ENCODE measurements at regions not wholly inside any gene's neighbourhood (a gene's known extent, or its start where the extent isn't known, plus 50 kb on each side); places are given as distances from the start of the nearest gene placed in this dataset.
A peak's percentile ranks its signal among the peaks of the same experiment; 100 is the strongest.

DNA sequence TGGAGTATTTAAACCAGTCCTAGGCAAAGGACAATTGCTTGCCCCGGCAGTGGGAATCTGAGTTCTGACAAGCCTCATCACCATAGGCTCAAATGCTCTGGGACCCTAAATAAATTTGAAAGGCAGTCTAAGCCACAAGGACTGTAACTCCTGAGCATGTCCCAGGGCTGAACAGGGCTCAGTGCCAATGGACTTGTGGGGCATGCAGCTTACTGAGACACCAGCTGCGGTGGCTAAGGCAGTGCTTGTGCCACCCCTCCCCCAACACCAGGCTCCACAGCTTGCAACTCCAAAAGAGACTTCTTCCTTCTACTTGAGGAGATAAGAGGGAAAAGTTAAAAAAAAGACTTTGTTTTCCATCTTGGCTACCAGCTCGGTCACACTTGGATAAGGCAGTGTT, 289.7 kb upstream of the DCBLD2 start:
- H3K4me3 ChIP-seq: no peak overlapping the region
- DNase-seq: no peak
- H3K9me3 ChIP-seq: peaks cover 3% of the 10 kb centered on the region; the same call in 1 of the 2 replicates
- no peaks in the 10 kb centered on the region for H3K36me3 ChIP-seq
- H3K27me3 ChIP-seq: no peaks in the 10 kb centered on the region

DNA sequence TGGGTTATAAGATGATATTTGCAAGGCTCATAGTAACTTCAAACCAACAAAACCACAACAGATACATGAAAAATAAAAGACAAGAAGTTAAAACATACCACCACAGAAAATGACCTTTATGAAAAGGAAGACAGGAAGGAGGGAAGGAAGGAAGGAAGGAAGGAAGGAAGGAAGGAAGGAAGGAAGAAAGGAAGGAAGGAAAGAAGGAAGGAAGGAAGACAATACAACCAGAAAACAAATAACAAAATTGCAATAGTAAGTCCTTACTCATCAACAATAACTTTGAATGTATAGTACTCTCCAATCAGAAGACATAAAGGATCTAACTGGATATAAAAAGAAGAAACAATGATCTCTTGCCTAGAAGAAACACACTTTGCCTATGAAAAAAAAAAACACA, 287.4 kb upstream of the DCBLD2 start:
- H3K36me3 ChIP-seq: no peaks in the 10 kb centered on the region
- H3K27me3 ChIP-seq: no peaks in the 10 kb centered on the region
- 0 out of 2 replicates have a peak, but pooled peaks cover 3% of the 10 kb centered on the region for H3K9me3 ChIP-seq
- DNase-seq: no peak
- no peak overlapping the region for H3K4me3 ChIP-seq

DNA sequence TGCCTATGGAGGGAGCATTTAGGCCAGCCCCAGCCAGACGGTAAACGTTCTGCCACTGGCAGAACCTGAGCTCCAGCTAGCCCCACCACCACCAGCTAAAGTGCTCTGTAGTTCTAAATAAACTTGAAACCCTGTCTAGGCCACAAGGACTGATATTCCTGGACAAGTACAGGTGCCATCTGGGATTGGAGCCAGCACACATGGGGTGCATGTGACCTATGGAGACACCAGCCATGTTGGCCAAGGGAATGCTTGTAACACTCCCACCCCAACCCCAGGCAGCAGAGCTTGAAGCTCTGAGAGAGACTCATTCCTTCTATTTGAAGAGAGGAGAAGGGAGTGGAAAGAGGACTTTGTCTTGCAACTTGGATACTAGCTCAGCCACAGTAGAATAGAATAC, 284.5 kb upstream of the DCBLD2 start:
- H3K27me3 ChIP-seq: no peaks in the 10 kb centered on the region
- H3K9me3 ChIP-seq: no peaks in the 10 kb centered on the region
- H3K36me3 ChIP-seq: no peaks in the 10 kb centered on the region
- no peak overlapping the region for H3K4me3 ChIP-seq
- no peak for DNase-seq

DNA sequence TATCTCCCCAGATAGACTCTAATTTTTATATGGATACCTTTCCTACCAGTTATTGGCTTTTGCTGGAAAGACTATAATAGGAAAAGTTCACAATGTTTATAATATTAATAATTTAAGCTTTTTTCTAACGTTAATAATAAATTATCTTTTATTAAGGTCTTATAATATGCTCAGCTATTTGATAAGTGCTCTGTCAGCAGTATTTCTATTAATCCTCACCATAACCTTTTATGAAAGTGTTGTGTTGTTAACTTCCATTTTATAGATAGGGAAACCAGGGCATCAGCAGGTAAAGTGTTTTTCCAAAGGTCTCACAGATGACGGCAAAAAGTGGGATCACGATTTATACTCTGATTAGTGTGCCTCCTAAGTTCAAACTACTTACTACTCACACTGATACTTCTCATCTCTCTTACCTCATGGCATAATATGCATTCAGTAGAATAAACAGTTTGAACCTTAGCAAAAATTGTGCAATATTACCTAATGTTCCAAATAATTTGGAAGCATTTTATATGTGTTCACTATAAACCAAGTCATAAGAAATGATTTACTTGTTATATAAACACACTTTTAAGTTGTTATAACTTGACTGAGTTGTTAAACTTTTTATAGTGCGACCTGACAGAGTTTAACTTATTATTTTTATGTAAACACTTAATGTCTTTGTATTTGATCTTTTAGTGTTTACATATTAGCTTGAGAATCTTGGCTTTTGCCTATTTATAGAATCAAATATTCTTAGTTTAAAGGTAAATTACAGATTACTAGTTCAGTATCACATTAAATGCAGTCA, 274.9 kb upstream of the DCBLD2 start:
- Histone ChIP-seq H3K4me3 (no peak overlapping the region), H3K27me3 (no peaks in the 10 kb centered on the region), H3K9me3 (no peaks in the 10 kb centered on the region; the same call in 1 of the 2 replicates), H3K36me3 (no peaks in the 10 kb centered on the region)
- DNase-seq: no peak

DNA sequence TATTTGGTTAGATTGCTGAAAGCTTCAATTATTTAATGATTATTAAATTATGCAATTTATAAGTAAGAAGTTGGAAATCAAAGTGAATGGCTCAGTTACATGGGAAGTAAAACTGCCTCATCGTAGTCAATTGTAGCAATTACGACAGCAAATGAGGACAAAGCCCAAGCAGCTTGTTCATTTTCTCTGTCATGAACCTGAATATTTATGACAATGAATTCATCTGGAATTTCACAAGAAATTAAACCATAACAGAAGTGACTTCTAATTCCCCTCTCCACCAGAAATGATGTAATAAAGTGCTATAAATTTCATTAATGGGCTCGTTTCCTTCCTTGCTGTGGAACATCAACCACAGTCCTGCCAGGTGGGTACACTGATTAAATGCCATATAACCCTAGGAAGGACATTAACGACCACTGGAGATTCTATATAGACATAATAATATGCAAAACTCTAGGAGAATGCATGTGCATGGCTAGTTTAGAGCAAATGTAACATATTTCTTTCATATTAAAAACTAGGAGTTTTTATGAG, 273.8 kb upstream of the DCBLD2 start:
- H3K27me3 ChIP-seq: no peaks in the 10 kb centered on the region
- no peaks in the 10 kb centered on the region; the same call in 1 of the 2 replicates for H3K9me3 ChIP-seq
- H3K36me3 ChIP-seq: no peaks in the 10 kb centered on the region
- DNase-seq: no peak
- H3K4me3 ChIP-seq: no peak overlapping the region

DNA sequence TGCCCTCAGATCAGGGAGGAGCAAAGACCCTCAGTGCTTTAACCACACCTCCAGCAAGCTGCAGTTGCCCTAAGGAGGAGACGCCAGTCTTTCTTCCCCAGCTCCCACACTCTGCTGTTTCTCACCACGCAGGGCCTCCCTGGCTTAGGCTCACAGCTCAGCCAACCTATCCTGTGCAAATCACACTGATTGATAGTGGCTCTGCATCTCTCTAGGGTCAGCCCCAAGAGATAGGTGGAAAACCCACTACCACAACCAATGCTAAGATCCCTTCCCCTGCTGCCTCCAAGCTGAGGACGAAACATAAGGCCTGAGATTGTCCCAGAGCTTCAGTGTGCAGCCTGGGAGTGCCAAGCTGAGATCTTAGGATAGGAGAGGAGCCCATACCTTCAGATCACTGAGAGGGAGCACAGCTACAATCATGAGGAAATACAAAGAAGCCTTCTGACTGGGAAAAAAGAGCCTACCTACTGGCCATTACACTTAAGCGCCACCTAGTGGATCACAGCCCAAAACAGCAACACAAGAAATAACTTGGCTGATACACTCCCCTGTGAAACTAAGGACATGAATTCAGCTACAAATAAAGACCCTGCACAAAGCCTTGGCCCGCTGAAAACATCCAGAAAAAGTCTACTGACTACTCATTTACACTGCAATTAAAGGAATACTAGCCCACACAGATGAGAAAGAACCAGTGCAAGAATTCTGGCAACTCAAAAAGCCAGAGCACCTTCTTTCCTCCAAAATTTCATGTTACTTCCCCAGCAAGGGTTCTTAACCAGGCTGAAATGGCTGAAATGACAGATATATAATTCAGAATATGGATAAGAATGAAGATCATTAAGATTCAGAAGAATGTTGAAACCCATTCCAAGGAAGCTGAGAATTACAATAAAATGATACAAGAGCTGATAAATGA, 271.5 kb upstream of the DCBLD2 start:
- no peaks in the 10 kb centered on the region for H3K27me3 ChIP-seq
- peak; percentile 60 for DNase-seq
- no peak overlapping the region for H3K4me3 ChIP-seq

DNA sequence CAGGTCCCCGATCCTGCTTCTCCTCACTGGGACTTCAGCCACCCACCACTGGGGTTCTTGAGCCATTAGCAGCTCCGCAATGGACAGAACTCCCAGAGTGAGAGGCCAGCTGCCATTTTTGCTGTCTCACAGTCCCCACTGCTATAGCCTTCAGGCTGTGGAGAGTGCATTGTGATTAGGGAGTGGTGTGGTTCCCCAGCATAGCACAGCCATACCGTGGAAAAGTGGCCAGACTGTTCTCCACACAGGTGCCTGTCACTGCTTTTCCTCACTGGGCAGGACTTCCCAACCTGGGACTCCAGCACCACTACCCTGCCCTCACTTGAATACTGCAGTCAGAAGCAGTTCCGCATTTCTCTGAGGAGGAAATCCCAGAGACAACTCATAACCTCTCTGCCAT, 270.3 kb upstream of the DCBLD2 start:
- Histone ChIP-seq H3K36me3 (no peaks in the 10 kb centered on the region), H3K27me3 (no peaks in the 10 kb centered on the region), H3K9me3 (no peaks in the 10 kb centered on the region), H3K4me3 (no peak overlapping the region)
- no peak for DNase-seq

More for the DNA sequence above, 271.5 kb upstream of the DCBLD2 start:
- H3K9me3 ChIP-seq: no peaks in the 10 kb centered on the region
- no peaks in the 10 kb centered on the region for H3K36me3 ChIP-seq

DNA sequence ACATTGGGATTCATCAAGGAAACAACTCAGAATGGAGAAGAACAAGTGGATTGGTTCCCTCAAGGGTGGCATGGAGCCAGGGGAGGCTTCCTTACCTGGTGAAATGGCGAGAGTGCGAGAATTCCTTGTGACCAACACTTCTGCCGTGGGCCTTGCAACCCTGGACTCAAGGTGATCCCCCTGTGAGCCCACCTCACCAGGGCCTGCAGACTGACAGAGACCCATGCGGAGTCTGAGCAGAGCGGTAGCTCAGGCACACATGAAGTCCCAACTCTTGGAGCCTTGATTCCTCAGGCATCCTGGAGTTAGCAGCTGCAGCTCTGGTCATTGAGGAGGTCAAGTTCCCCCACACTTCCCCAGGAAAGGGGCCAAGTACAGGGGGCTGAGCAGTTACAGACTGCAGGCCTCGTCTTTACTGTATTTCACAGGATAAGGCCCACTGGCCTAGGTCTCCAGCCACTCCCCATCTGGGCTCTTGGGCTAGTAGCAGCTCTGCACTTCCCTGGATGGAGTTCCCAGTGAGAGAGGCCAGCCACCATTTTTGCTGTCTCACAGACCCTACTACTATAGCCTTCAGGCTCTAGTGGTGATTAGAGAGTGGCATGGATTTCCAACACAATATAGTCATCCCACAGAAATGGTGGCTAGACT, 269.5 kb upstream of the DCBLD2 start:
- Histone ChIP-seq H3K36me3 (no peaks in the 10 kb centered on the region), H3K9me3 (no peaks in the 10 kb centered on the region), H3K4me3 (no peak overlapping the region), H3K27me3 (no peaks in the 10 kb centered on the region)
- no peak for DNase-seq

DNA sequence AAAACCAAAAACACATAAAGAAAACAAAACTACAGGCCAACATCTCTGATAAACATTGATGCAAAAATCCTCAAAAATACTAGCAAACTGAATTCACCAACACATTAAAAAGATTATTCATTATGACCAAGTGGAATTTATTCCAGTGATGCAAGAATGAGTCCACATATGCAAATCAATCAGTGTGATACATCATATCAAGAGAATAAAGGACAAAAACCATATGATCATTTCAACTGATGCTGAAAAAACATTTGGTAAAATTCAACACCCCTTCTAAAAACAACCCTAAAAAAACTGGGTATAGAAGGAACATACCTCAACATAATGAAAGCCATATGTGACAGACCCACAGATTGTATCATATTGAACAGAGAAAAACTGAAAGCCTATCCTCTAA, 265.6 kb upstream of the DCBLD2 start:
- H3K36me3 ChIP-seq: no peaks in the 10 kb centered on the region
- H3K4me3 ChIP-seq: no peak overlapping the region
- no peaks in the 10 kb centered on the region for H3K27me3 ChIP-seq
- DNase-seq: no peak
- H3K9me3 ChIP-seq: no peaks in the 10 kb centered on the region

DNA sequence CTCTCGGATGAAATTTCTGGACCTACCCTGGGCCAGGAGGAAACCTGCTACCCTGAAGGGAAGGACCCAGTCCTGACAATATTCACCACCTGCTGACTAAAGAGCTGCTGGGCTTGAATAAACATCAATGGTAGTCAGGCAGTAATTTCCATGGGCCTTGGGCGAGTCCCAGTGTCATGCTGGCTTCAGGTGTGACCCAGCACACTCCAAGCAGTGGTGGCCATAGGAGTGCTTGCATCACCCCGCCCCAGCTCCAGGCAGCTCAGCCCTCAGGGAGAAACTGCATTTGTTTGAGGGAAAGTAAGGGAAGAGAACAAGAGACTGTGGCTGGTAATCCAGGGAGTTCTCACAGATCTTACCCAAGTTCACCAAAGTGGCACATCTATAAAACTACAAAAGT, 261.8 kb upstream of the DCBLD2 start:
- H3K36me3 ChIP-seq: no peaks in the 10 kb centered on the region
- no peak overlapping the region for H3K4me3 ChIP-seq
- H3K27me3 ChIP-seq: no peaks in the 10 kb centered on the region
- no peak for DNase-seq
- H3K9me3 ChIP-seq: peaks cover 18% of the 10 kb centered on the region

DNA sequence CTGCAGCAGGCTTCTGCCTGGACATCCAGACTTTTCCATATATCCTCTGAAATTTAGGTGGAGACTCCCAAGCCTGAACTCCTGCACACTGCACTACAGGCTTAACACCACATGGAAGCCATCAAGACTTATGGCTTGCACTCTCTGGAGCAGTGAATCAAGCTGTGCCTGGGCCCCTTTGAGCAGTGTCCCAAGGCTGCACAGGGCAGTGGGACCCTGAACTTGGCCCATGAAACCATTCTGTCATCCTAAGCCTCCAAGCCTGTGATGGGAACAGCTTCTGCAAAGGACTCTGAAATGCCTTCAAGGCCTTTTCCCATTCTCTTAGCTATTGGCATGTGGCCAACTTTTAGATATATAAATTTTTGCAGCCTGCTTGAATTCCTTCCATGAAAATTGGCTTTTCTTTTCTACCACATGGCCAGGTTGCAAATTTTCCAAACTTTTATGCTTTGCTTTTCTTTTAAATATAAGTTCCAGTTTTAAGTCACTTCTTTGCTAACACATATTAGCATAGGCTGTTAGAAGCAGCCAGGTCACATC, 257.8 kb upstream of the DCBLD2 start:
- H3K27me3 ChIP-seq: no peaks in the 10 kb centered on the region
- H3K9me3 ChIP-seq: peaks cover 21% of the 10 kb centered on the region
- no peak overlapping the region for H3K4me3 ChIP-seq
- no peak for DNase-seq
- H3K36me3 ChIP-seq: no peaks in the 10 kb centered on the region

DNA sequence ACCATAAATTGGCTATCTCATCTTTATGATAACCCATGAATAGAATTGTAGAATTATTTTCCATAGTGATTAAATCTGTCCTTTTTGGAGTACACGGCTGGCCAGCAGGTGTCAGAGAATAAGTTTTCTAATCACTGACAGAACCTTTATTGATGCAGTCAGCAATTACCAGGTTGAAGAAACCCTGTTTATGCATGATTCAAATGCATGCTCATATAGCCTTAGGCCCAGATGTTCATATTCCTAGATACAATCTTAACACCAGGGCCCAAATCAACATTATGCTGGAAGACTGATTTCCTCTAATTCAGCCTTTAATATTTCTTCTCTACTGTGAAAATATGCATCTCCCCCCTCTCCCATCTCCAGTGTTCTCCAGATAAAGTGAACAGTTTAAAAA, 243.5 kb upstream of the DCBLD2 start:
- Histone ChIP-seq H3K27me3 (no peaks in the 10 kb centered on the region), H3K9me3 (peaks cover 8% of the 10 kb centered on the region), H3K4me3 (no peak overlapping the region), H3K36me3 (no peaks in the 10 kb centered on the region)
- no peak for DNase-seq

DNA sequence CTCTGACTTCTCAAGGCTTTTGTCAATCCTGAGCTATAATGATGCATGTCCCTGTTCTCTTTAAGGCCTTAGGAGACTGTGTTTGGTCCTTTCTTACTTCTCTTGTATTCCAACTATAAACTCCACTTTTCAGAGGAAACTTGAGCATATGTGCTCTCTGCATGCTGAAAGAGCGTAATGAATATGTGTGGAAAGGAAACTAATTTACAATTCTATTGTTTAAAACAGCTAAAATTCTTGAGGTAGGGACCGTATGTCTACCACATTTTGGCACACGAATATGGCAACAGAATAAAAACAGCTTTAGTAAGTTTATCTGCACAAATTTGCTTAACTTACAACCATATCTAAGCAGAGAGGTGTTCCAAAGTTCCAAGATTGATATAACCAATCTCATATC, 242.0 kb upstream of the DCBLD2 start:
- H3K36me3 ChIP-seq: no peaks in the 10 kb centered on the region

DNA sequence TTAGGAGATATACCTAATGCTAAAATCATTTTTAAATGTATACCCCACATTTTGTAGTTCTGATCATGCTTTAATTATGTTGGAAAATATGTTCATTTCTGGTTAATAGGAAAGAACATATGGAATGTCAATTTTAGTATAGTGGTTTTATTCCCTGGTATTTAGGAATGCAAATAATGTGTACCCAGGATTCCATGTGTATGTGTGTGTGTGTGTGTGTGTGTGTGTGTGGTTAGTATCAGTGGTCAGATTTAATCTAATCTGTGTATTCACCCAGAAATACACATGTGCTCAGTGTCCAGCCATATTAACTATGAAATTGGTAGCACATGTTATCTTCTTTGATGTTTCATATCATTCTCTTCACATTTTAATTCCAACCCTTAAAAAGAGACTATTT, 233.5 kb upstream of the DCBLD2 start:
- Histone ChIP-seq H3K36me3 (no peaks in the 10 kb centered on the region), H3K4me3 (no peak overlapping the region), H3K9me3 (peaks cover 2% of the 10 kb centered on the region; the same call in 1 of the 2 replicates), H3K27me3 (no peaks in the 10 kb centered on the region)
- DNase-seq: no peak

More for the DNA sequence above, 242.0 kb upstream of the DCBLD2 start:
- Histone ChIP-seq H3K4me3 (no peak overlapping the region), H3K9me3 (peaks cover 8% of the 10 kb centered on the region), H3K27me3 (no peaks in the 10 kb centered on the region)
- DNase-seq: no peak

DNA sequence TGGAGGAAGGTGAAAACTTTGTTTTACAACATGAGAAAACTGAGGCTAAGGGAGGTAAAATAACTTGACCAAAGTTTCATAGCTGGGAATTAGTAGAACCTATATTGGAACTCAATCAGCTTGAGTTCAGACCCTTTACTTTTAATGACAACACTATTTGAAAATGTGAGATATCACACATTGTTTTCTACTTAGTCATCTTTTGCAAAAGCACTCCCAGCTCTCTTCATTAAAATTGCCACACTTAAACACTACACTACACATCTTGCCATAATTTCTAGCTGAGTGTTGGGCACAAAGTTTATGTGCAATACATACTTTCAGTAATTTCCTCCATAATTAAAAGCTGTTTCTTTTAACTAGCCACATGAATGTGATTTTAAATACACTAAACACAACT, 230.4 kb upstream of the DCBLD2 start:
- Histone ChIP-seq H3K36me3 (no peaks in the 10 kb centered on the region), H3K4me3 (no peak overlapping the region), H3K9me3 (0 out of 2 replicates have a peak, but pooled peaks cover 2% of the 10 kb centered on the region), H3K27me3 (no peaks in the 10 kb centered on the region)
- no peak for DNase-seq

DNA sequence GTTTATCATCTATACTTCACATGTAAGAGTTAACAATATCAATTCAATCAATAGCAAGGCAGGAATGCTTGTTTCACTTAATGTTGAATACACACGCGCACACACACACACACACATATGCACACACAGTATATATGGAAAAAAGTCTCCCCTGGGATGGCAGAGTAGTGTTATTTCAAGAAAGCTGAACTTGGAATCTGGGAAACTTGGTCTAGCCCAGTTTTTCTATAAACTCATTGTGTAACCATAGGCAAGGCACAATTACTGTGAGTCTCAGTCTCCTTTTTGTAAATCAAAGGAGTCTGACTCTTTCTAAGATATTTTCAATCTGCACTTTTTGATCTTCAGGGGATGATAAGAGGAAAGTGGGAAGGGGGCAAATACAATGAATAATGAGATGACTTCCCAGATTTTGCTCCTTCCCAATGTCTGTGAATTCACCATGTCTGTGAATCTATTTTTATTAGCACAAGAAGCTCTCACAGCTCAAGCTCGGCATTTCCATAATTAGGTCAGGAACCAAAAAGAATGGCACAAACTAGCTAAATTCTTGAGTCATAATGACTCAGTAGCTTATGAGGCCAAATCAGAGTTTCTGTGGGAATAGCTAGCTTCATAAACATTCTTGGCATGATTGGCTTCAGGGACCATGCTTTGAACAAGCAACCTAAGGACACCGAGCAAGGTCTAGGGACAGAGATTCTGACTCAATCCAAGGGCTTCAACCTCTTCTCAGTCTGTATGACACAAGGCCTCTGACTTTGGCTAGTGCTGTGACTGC, 227.4 kb upstream of the DCBLD2 start:
- DNase-seq: peak; percentile 63
- H3K4me3 ChIP-seq: no peak overlapping the region
- no peaks in the 10 kb centered on the region for H3K36me3 ChIP-seq
- H3K9me3 ChIP-seq: 0 out of 2 replicates have a peak, but pooled peaks cover 2% of the 10 kb centered on the region
- no peaks in the 10 kb centered on the region for H3K27me3 ChIP-seq
